Kidney epithelial cell (primary cell): ENCODE measurements at regions not wholly inside any gene's neighbourhood (a gene's known extent, or its start where the extent isn't known, plus 50 kb on each side); places are given as distances from the start of the nearest gene placed in this dataset.

Experiments
- DNase-seq: peaks from one replicate; pipeline ENCODE4 v3.0.0-alpha.2; 2010; ENCODE audit warnings: low read depth
- H3K27me3 ChIP-seq: 2 replicates; pipeline ENCODE4 v1.6.0; 2011; ENCODE audit warnings: low read length; ENCODE audit not compliant: control insufficient read depth, insufficient read depth
- H3K36me3 ChIP-seq: 2 replicates; pipeline ENCODE4 v1.5.1; 2011; ENCODE audit warnings: low read length; ENCODE audit not compliant: control insufficient read depth, insufficient read depth
- H3K4me3 ChIP-seq: 2 replicates; pipeline ENCODE4 v1.5.1; 2011; ENCODE audit warnings: low read depth, mild to moderate bottlenecking, control low read depth, low read length
- CTCF ChIP-seq: IDR thresholded peaks from 2 replicates; pipeline ENCODE4 v1.5.1; 2011; ENCODE audit warnings: mild to moderate bottlenecking, moderate library complexity, low read length, control low read depth, inconsistent platforms; ENCODE audit not compliant: insufficient read depth, poor library complexity, severe bottlenecking

- Histone ChIP-seq H3K27me3 (no peaks in the 10 kb centered on the region), H3K36me3 (no peaks in the 10 kb centered on the region), H3K4me3 (no peak overlapping the region)
- TF ChIP-seq CTCF: no peak
- DNase-seq: no peak
These were observed 562.9 kb upstream of the POT1 start for GRCh38 chr7:125492521-125492920.

GRCh38 chr7:125491137-125491536, 561.5 kb upstream of the POT1 start:
- DNase-seq: no peak
- Histone ChIP-seq H3K36me3 (no peaks in the 10 kb centered on the region), H3K27me3 (no peaks in the 10 kb centered on the region), H3K4me3 (no peak overlapping the region)
- no peak for TF ChIP-seq CTCF

- no peak for DNase-seq
- no peaks in the 10 kb centered on the region for H3K27me3 ChIP-seq
- no peak overlapping the region for H3K4me3 ChIP-seq
- TF ChIP-seq CTCF: no peak
- no peaks in the 10 kb centered on the region for H3K36me3 ChIP-seq
These were observed 560.5 kb upstream of the POT1 start for GRCh38 chr7:125490167-125490566.

GRCh38 chr7:125485223-125485622, 555.6 kb upstream of the POT1 start:
- H3K36me3 ChIP-seq: no peaks in the 10 kb centered on the region
- no peak for TF ChIP-seq CTCF
- no peaks in the 10 kb centered on the region for H3K27me3 ChIP-seq
- H3K4me3 ChIP-seq: no peak overlapping the region
- DNase-seq: no peak

- no peak for TF ChIP-seq CTCF
- no peaks in the 10 kb centered on the region for H3K36me3 ChIP-seq
- H3K27me3 ChIP-seq: no peaks in the 10 kb centered on the region
- H3K4me3 ChIP-seq: no peak overlapping the region
- DNase-seq: no peak
These were observed 555.1 kb upstream of the POT1 start for GRCh38 chr7:125484755-125485154.

- Histone ChIP-seq H3K36me3 (no peaks in the 10 kb centered on the region), H3K4me3 (no peak overlapping the region), H3K27me3 (no peaks in the 10 kb centered on the region)
- no peak for TF ChIP-seq CTCF
- DNase-seq: no peak
These were observed 551.7 kb upstream of the POT1 start for GRCh38 chr7:125481323-125481722.
